H1 (cell line): ENCODE measurements at regions not wholly inside any gene's neighbourhood (a gene's known extent, or its start where the extent isn't known, plus 50 kb on each side); places are given as distances from the start of the nearest gene placed in this dataset.

Source experiments
- CTCF ChIA-PET: fragments of 300-600 bp; sonication (Branson Sonifier 250); formaldehyde crosslinking; loops from one replicate; lab custom pipeline; 2021; ENCODE audit not compliant: partially characterized antibody; lab: Charles Lee
- POLR2A ChIA-PET: fragments of 300-600 bp; sonication (Branson Sonifier 250); formaldehyde crosslinking; loops from one replicate; lab custom pipeline; 2021; ENCODE audit warnings: inconsistent platforms; ENCODE audit not compliant: partially characterized antibody; lab: Charles Lee
- DNase-seq, 2 experiments: peaks; one replicate each; pipeline versions ENCODE4 v3.0.0 to v3.0.0-alpha.2; 2010 to 2022; ENCODE audit warnings: low spot score in 2 of 2, low read depth in 1 of 2, mixed read lengths in 1 of 2
- FAIRE-seq: peaks from 2 replicates; lab custom pipeline; 2011; peaks lifted over from hg19 to GRCh38; lab: Jason Lieb, UNC
- H2AFZ ChIP-seq: 2 replicates; pipeline ENCODE4 v1.8.1; 2012; ENCODE audit warnings: low read length, inconsistent platforms
- H2AK5ac ChIP-seq: 2 replicates; pipeline ENCODE4 v1.6.1; 2013; ENCODE audit warnings: low read depth, low read length
- H2BK120ac ChIP-seq: replicated peaks from 2 replicates; pipeline ENCODE3; 2013; ENCODE audit warnings: low read depth, low read length, inconsistent platforms
- H2BK12ac ChIP-seq: 2 replicates; pipeline ENCODE4 v1.6.1; 2013; ENCODE audit warnings: low read depth, low read length
- H2BK15ac ChIP-seq: 2 replicates; pipeline ENCODE4 v1.6.1; 2013; ENCODE audit warnings: low read length
- H2BK20ac ChIP-seq: 2 replicates; pipeline ENCODE4 v1.6.1; 2013; ENCODE audit warnings: low read length
- H2BK5ac ChIP-seq: 2 replicates; pipeline ENCODE4 v1.6.1; 2013; ENCODE audit warnings: low read depth, low read length
- H3K14ac ChIP-seq: 2 replicates; pipeline ENCODE4 v1.6.1; 2013; ENCODE audit warnings: inconsistent platforms; ENCODE audit not compliant: insufficient read length
- H3K18ac ChIP-seq: 2 replicates; pipeline ENCODE4 v1.6.1; 2013; ENCODE audit warnings: low read length; ENCODE audit errors: extremely low read depth
- H3K23ac ChIP-seq: 2 replicates; pipeline ENCODE4 v1.6.1; 2013; ENCODE audit warnings: inconsistent platforms; ENCODE audit not compliant: insufficient read length
- H3K23me2 ChIP-seq: 2 replicates; pipeline ENCODE4 v1.6.1; 2013; ENCODE audit warnings: low read depth, low read length
- H3K27ac ChIP-seq: 2 replicates; pipeline ENCODE4 v1.6.1; 2011; ENCODE audit warnings: low read depth, low read length, inconsistent platforms
- H3K27me3 ChIP-seq, 4 experiments: replicated peaks in 1 of 4; 1 replicate in 1 of 4; 2 replicates in 3 of 4; pipeline versions ENCODE4 v1.6.1 to v1.8.1; 2011 to 2013; ENCODE audit warnings: low read length in 3 of 4, mild to moderate bottlenecking in 3 of 4, inconsistent platforms in 2 of 4, mixed read lengths in 2 of 4, moderate library complexity in 1 of 4; ENCODE audit not compliant: control insufficient read depth in 3 of 4, insufficient read depth in 3 of 4; ENCODE audit errors: extremely low read depth in 1 of 4
- H3K36me3 ChIP-seq, 4 experiments: 2 replicates each; pipeline versions ENCODE4 v1.6.1 to v1.8.1; 2011 to 2013; ENCODE audit warnings: mild to moderate bottlenecking in 4 of 4, low read length in 3 of 4, moderate library complexity in 2 of 4, control low read depth in 1 of 4, inconsistent platforms in 1 of 4; ENCODE audit not compliant: insufficient read depth in 4 of 4, control insufficient read depth in 2 of 4
- H3K4ac ChIP-seq: replicated peaks from 2 replicates; pipeline ENCODE3; 2013; ENCODE audit warnings: low read length, low read depth, mixed read lengths, inconsistent platforms; ENCODE audit not compliant: insufficient read length
- H3K4me1 ChIP-seq, 4 experiments: replicated peaks in 1 of 4; 1 replicate in 1 of 4; 2 replicates in 3 of 4; pipeline versions ENCODE4 v1.6.1 to v1.8.1; 2011 to 2013; ENCODE audit warnings: low read length in 3 of 4, inconsistent platforms in 2 of 4, mixed read lengths in 1 of 4; ENCODE audit not compliant: insufficient read depth in 4 of 4, control insufficient read depth in 3 of 4
- H3K4me2 ChIP-seq, 2 experiments: 2 replicates each; pipeline versions ENCODE4 v1.6.1 to v1.8.1; 2011 to 2013; ENCODE audit warnings: low read depth in 2 of 2, low read length in 2 of 2, control low read depth in 1 of 2, inconsistent platforms in 1 of 2, mild to moderate bottlenecking in 1 of 2; ENCODE audit not compliant: insufficient read depth in 1 of 2
- H3K4me3 ChIP-seq, 4 experiments: fragments of 200-600, 300-600 bp in 1 of 4; sonication (generic), shearing (Covaris generic), sonication (Bioruptor Twin) in 1 of 4; 2 replicates each; pipeline versions ENCODE4 v1.5.1 to v1.8.1; 2011 to 2016; ENCODE audit warnings: low read length in 4 of 4, low read depth in 3 of 4, control low read depth in 2 of 4, inconsistent platforms in 2 of 4, mild to moderate bottlenecking in 2 of 4, mixed read lengths in 1 of 4, moderate library complexity in 1 of 4; ENCODE audit not compliant: insufficient read depth in 2 of 4; ENCODE audit errors: extremely low read depth in 1 of 4
- H3K56ac ChIP-seq: replicated peaks from 2 replicates; pipeline ENCODE3; 2013; ENCODE audit warnings: low read depth, mild to moderate bottlenecking, mixed read lengths, low read length, inconsistent platforms; ENCODE audit not compliant: insufficient read length
- H3K79me1 ChIP-seq: 2 replicates; pipeline ENCODE4 v1.6.1; 2013; ENCODE audit warnings: low read depth, low read length, control low read depth
- H3K79me2 ChIP-seq, 2 experiments: 2 replicates each; pipeline versions ENCODE4 v1.6.1 to v1.8.1; 2012 to 2013; ENCODE audit warnings: low read length in 2 of 2, mild to moderate bottlenecking in 2 of 2, inconsistent platforms in 1 of 2; ENCODE audit not compliant: insufficient read depth in 2 of 2, control insufficient read depth in 1 of 2
- H3K9ac ChIP-seq, 4 experiments: replicated peaks in 1 of 4; 1 replicate in 1 of 4; 2 replicates in 3 of 4; pipeline versions ENCODE4 v1.6.1 to v1.8.1; 2011 to 2013; ENCODE audit warnings: low read depth in 3 of 4, low read length in 3 of 4, control low read depth in 2 of 4, mild to moderate bottlenecking in 2 of 4, moderate library complexity in 2 of 4, inconsistent platforms in 1 of 4; ENCODE audit errors: extremely low read depth in 1 of 4
- H3K9me3 ChIP-seq, 2 experiments: 2 replicates each; pipeline versions ENCODE4 v1.6.1 to v1.8.1; 2012 to 2013; ENCODE audit warnings: mild to moderate bottlenecking in 2 of 2, moderate library complexity in 2 of 2, control low read depth in 1 of 2, inconsistent platforms in 1 of 2, low read depth in 1 of 2, low read length in 1 of 2, mixed read lengths in 1 of 2; ENCODE audit not compliant: insufficient read depth in 2 of 2
- H4K20me1 ChIP-seq, 2 experiments: replicated peaks in 1 of 2; 2 replicates each; pipeline versions ENCODE3 to v1.8.1; 2011 to 2013; ENCODE audit warnings: inconsistent platforms in 2 of 2, low read length in 2 of 2, mild to moderate bottlenecking in 1 of 2; ENCODE audit not compliant: insufficient read depth in 2 of 2, control insufficient read depth in 1 of 2
- H4K5ac ChIP-seq: 2 replicates; pipeline ENCODE4 v1.6.1; 2013; ENCODE audit warnings: low read length, low read depth, mixed read lengths, inconsistent platforms; ENCODE audit not compliant: insufficient read length
- H4K8ac ChIP-seq: 2 replicates; pipeline ENCODE4 v1.8.0; 2013; ENCODE audit warnings: mild to moderate bottlenecking, moderate library complexity, low read length, inconsistent platforms; ENCODE audit not compliant: insufficient read depth; ENCODE audit errors: extremely low read depth
- H4K91ac ChIP-seq: replicated peaks from 2 replicates; pipeline ENCODE3; 2013; ENCODE audit warnings: low read length, mixed read lengths, inconsistent platforms; ENCODE audit not compliant: insufficient read length
- ATF3 ChIP-seq: IDR thresholded peaks from 2 replicates; pipeline ENCODE4 v1.6.1; 2011; ENCODE audit warnings: low read depth, mild to moderate bottlenecking, low read length; ENCODE audit not compliant: insufficient read depth
- CEBPB ChIP-seq: IDR thresholded peaks from 2 replicates; pipeline ENCODE4 v1.6.1; 2012; ENCODE audit warnings: low read depth, low read length
- EP300 ChIP-seq, 2 experiments: IDR thresholded peaks; 1 replicate in 1 of 2; 2 replicates in 1 of 2; pipeline ENCODE4 v1.6.1; 2011 to 2012; ENCODE audit warnings: low read depth in 2 of 2, low read length in 2 of 2, mild to moderate bottlenecking in 2 of 2, borderline replicate concordance in 1 of 2, inconsistent platforms in 1 of 2, moderate library complexity in 1 of 2
- JUND ChIP-seq: IDR thresholded peaks from 2 replicates; pipeline ENCODE4 v1.6.1; 2011; ENCODE audit warnings: mild to moderate bottlenecking, improper control_type of control experiment, low read length
- KDM5A ChIP-seq: fragments of 200-600 bp; IDR thresholded peaks from 2 replicates; pipeline ENCODE4 v1.7.1; 2012; ENCODE audit warnings: mild to moderate bottlenecking, low read length, inconsistent platforms, mixed read lengths
- POU5F1 ChIP-seq: IDR thresholded peaks from 2 replicates; pipeline ENCODE4 v1.6.1; 2011; ENCODE audit warnings: low read depth, mild to moderate bottlenecking, low read length, moderate library complexity
- RFX5 ChIP-seq: IDR thresholded peaks from 2 replicates; pipeline ENCODE4 v1.6.1; 2011; ENCODE audit warnings: low read depth, low read length, improper control_type of control experiment, borderline replicate concordance
- RNF2 ChIP-seq: fragments of 200-900, 300-1000 bp; sonication (generic); IDR thresholded peaks from 2 replicates; pipeline ENCODE4 v1.7.1; 2016; ENCODE audit warnings: borderline replicate concordance, low read depth, mild to moderate bottlenecking, antibody characterized with exemption, low read length; ENCODE audit not compliant: poor library complexity, severe bottlenecking; ENCODE audit errors: missing control alignments
- SIN3A ChIP-seq, 2 experiments: IDR thresholded peaks in 1 of 2; conservative IDR thresholded peaks in 1 of 2; 2 replicates each; pipeline ENCODE4 v1.6.1; 2011 to 2012; ENCODE audit warnings: low read length in 2 of 2, improper control_type of control experiment in 1 of 2, low read depth in 1 of 2, mild to moderate bottlenecking in 1 of 2
- TBP ChIP-seq: IDR thresholded peaks from 2 replicates; pipeline ENCODE4 v1.6.1; 2011; ENCODE audit warnings: low read depth, low read length, improper control_type of control experiment
- ZNF274 ChIP-seq: IDR thresholded peaks from 2 replicates; pipeline ENCODE4 v1.7.0; 2012; ENCODE audit warnings: low read length, borderline replicate concordance; ENCODE audit errors: extremely low read depth
- WGBS, 2 experiments: shearing (Covaris generic) in 1 of 2; methylation state at CpG; one replicate each; pipeline versions ENCODE4 v1.1.6 to v1.1.7; 2013 to 2015; ENCODE audit warnings: low lambda C conversion rate in 2 of 2, mixed read lengths in 2 of 2, inconsistent platforms in 1 of 2, low coverage in 1 of 2, missing lambda C conversion rate in 1 of 2; ENCODE audit not compliant: insufficient replicate concordance in 2 of 2, insufficient coverage in 1 of 2, insufficient read length in 1 of 2; ENCODE audit errors: extremely low coverage in 1 of 2, missing lambda C conversion rate in 1 of 2; 5-methylcytosine and 5-hydroxymethylcytosine counted together
- TF ChIP-seq, protein P1 (sequence below): IDR thresholded peaks from 2 replicates; pipeline ENCODE4 v1.6.1; 2012; ENCODE audit warnings: inconsistent platforms

DNA sequence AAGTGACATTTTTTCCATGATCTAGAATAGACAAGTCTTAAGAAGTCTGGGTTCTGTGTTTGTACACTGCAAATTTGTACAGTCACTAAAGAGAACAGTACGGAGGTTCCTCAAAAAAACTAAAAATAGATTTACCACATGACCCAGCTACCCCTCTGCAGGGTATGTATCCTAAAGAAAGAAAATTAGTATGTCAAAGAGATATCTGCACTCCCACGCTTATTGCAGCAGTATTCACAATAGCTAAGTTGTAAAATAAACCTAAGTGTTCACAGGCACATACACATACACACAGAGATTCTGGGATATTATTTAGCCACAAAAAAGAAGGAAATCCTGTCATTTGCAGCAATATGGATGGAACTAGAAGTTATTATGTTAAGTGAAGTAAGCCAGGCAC is 120.4 kb downstream of the ZIC1 start:
- FAIRE-seq (no peak), DNase-seq (no peak)
- ChIA-PET POLR2A (no interaction called here), CTCF (no interaction called here)
- no peak overlapping the region for H4K8ac ChIP-seq
- H4K5ac ChIP-seq, result no peak overlapping the region
- no peak overlapping the region for H3K27ac ChIP-seq
- H2BK120ac ChIP-seq, result no peak overlapping the region
- no peak overlapping the region for H2AK5ac ChIP-seq
- H3K79me1 ChIP-seq, result no peaks in the 10 kb centered on the region
- no peak overlapping the region for H3K23ac ChIP-seq
- H3K14ac ChIP-seq, result no peak overlapping the region
- H2AFZ ChIP-seq, result no peak overlapping the region
- TF ChIP-seq ATF3 (no peak), CEBPB (no peak), RNF2 (no peak), POU5F1 (no peak), SIN3A (conservative IDR thresholded peaks at IDR 0.05 in 1 of 2, IDR thresholded peaks at IDR 0.05 in 1 of 2; ENCODE audit: low read depth in 1 of 2, low read length in 2 of 2) (no peak), TBP (no peak), ZNF274 (no peak), RFX5 (no peak), EP300 (IDR thresholded peaks at IDR 0.05; ENCODE audit: borderline replicate concordance in 1 of 2, low read depth in 2 of 2, low read length in 2 of 2) (no peak), KDM5A (no peak), JUND (no peak)
- TF ChIP-seq, protein P1, sequence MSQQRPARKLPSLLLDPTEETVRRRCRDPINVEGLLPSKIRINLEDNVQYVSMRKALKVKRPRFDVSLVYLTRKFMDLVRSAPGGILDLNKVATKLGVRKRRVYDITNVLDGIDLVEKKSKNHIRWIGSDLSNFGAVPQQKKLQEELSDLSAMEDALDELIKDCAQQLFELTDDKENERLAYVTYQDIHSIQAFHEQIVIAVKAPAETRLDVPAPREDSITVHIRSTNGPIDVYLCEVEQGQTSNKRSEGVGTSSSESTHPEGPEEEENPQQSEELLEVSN, result no peak
- H3K4me2 ChIP-seq, result no peak overlapping the region
- WGBS, 2 experiments, result 85% methylated on average over 2 of the region's 2 CpGs; no CpG with 5 or more reads in 1 of the 2 experiments
- no peak overlapping the region for H2BK12ac ChIP-seq
- H3K18ac ChIP-seq, result no peak overlapping the region
- H3K36me3 ChIP-seq, result no peaks in the 10 kb centered on the region
- H3K79me2 ChIP-seq, result no peaks in the 10 kb centered on the region
- H3K23me2 ChIP-seq, result no peaks in the 10 kb centered on the region; the same call in 1 of the 2 replicates
- no peaks in the 10 kb centered on the region for H3K4me1 ChIP-seq
- no peak overlapping the region for H3K9ac ChIP-seq
- H3K4ac ChIP-seq, result no peak overlapping the region
- H3K56ac ChIP-seq, result no peak overlapping the region
- 0 out of 4 replicates have a peak, but pooled peaks cover 0 to 2% of the 10 kb centered on the region in 2 experiments for H3K9me3 ChIP-seq
- no peak overlapping the region for H2BK15ac ChIP-seq
- no peak overlapping the region for H4K91ac ChIP-seq
- H3K27me3 ChIP-seq, result no peaks in the 10 kb centered on the region
- H2BK20ac ChIP-seq, result no peak overlapping the region
- H2BK5ac ChIP-seq, result no peak overlapping the region
- no peaks in the 10 kb centered on the region for H4K20me1 ChIP-seq
- H3K4me3 ChIP-seq, result no peak overlapping the region
